SK-N-SH (cell line): ENCODE measurements at regions not wholly inside any gene's neighbourhood (a gene's known extent, or its start where the extent isn't known, plus 50 kb on each side); places are given as distances from the start of the nearest gene placed in this dataset.
A peak's percentile ranks its signal among the peaks of the same experiment; 100 is the strongest.

Source experiments
- CTCF ChIA-PET: fragments of 300-600, 350-600 bp; formaldehyde crosslinking; extraction: SDS; loops from one replicate; lab custom pipeline; 2021; lab: Yijun Ruan, JAX
- POLR2A ChIA-PET: fragments of 350-600 bp; sonication (Branson Sonifier 250); formaldehyde crosslinking; extraction: SDS; loops from one replicate; lab custom pipeline; 2020; ENCODE audit warnings: antibody characterized with exemption, inconsistent platforms; lab: Yijun Ruan, JAX
- DNase-seq: peaks from one replicate; pipeline ENCODE4 v3.0.0; 2012
- H2AFZ ChIP-seq: fragments of 200-600 bp; sonication (generic); 2 replicates; pipeline ENCODE4 v1.8.1; 2016; ENCODE audit warnings: antibody characterized with exemption, mild to moderate bottlenecking, low read depth
- H3F3A ChIP-seq: fragments of 200-600 bp; sonication (generic); replicated peaks from 2 replicates; pipeline ENCODE3; 2016; ENCODE audit warnings: antibody characterized with exemption, mild to moderate bottlenecking; ENCODE audit not compliant: insufficient read depth
- H3K27ac ChIP-seq, 2 experiments: fragments of 200-500 bp in 1 of 2; fragments of 200-600 bp in 1 of 2; sonication (Bioruptor generic) in 1 of 2; sonication (generic), shearing (Covaris generic) in 1 of 2; 2 replicates each; pipeline versions ENCODE4 v1.5.1 to v1.6.1; 2014 to 2016; ENCODE audit warnings: low read depth in 2 of 2, inconsistent platforms in 1 of 2, low read length in 1 of 2, mild to moderate bottlenecking in 1 of 2, mixed read lengths in 1 of 2
- H3K27me3 ChIP-seq: fragments of 200-600 bp; sonication (generic), shearing (Covaris generic); 2 replicates; pipeline ENCODE4 v1.6.1; 2016; ENCODE audit warnings: mixed run types; ENCODE audit not compliant: insufficient read depth
- H3K36me3 ChIP-seq, 2 experiments: fragments of 200-500 bp in 1 of 2; fragments of 200-600 bp in 1 of 2; sonication (Bioruptor generic) in 1 of 2; sonication (generic) in 1 of 2; replicated peaks in 1 of 2; 2 replicates each; pipeline versions ENCODE3 to v1.5.1; 2014 to 2016; ENCODE audit warnings: low read length in 1 of 2, mild to moderate bottlenecking in 1 of 2; ENCODE audit not compliant: insufficient read depth in 2 of 2, control insufficient read depth in 1 of 2
- H3K4me1 ChIP-seq, 2 experiments: fragments of 200-500 bp in 1 of 2; fragments of 200-600 bp in 1 of 2; sonication (Bioruptor generic) in 1 of 2; sonication (generic), shearing (Covaris generic) in 1 of 2; 2 replicates each; pipeline versions ENCODE4 v1.5.1 to v1.6.1; 2014 to 2016; ENCODE audit warnings: low read depth in 1 of 2, low read length in 1 of 2, mixed run types in 1 of 2; ENCODE audit not compliant: insufficient read depth in 2 of 2, control insufficient read depth in 1 of 2
- H3K4me2 ChIP-seq: fragments of 200-600 bp; sonication (generic), shearing (Covaris generic); 2 replicates; pipeline ENCODE4 v1.6.1; 2017; ENCODE audit warnings: mixed run types
- H3K4me3 ChIP-seq, 2 experiments: fragments of 200-500 bp in 1 of 2; fragments of 200-600 bp in 1 of 2; sonication (Bioruptor generic) in 1 of 2; sonication (generic), shearing (Covaris generic) in 1 of 2; 2 replicates each; pipeline versions ENCODE4 v1.5.1 to v1.8.1; 2014 to 2016; ENCODE audit warnings: low read depth in 2 of 2, inconsistent platforms in 1 of 2, low read length in 1 of 2, mild to moderate bottlenecking in 1 of 2, mixed read lengths in 1 of 2, moderate library complexity in 1 of 2
- H3K79me2 ChIP-seq: fragments of 200-600 bp; sonication (generic); 2 replicates; pipeline ENCODE4 v1.8.1; 2017; ENCODE audit warnings: mild to moderate bottlenecking; ENCODE audit not compliant: insufficient read depth
- H3K9ac ChIP-seq: fragments of 200-600 bp; sonication (generic); 2 replicates; pipeline ENCODE4 v1.6.1; 2017; ENCODE audit warnings: mixed run types
- H3K9me2 ChIP-seq: fragments of 200-600 bp; sonication (generic); 2 replicates; pipeline ENCODE4 v1.6.1; 2017; ENCODE audit warnings: mixed run types
- H3K9me3 ChIP-seq: fragments of 200-600 bp; sonication (generic); 2 replicates; pipeline ENCODE4 v1.6.1; 2017; ENCODE audit warnings: mixed run types, mild to moderate bottlenecking, moderate library complexity
- H4K20me1 ChIP-seq: fragments of 200-600 bp; sonication (generic); 2 replicates; pipeline ENCODE4 v1.6.1; 2017; ENCODE audit warnings: mild to moderate bottlenecking, mixed run types; ENCODE audit not compliant: insufficient read depth
- ELF1 ChIP-seq: IDR thresholded peaks from 2 replicates; pipeline ENCODE4 v1.4.0; 2012
- EP300 ChIP-seq, 2 experiments: IDR thresholded peaks; 2 replicates each; pipeline versions ENCODE4 v1.4.0 to v1.6.1; 2012; ENCODE audit warnings: borderline replicate concordance in 1 of 2, low read depth in 1 of 2, low read length in 1 of 2
- EZH2phosphoT487 ChIP-seq: fragments of 200-600 bp; sonication (generic); IDR thresholded peaks from 2 replicates; pipeline ENCODE4 v1.6.1; 2017; ENCODE audit warnings: low read depth, mixed run types, mild to moderate bottlenecking, antibody characterized with exemption, moderate library complexity, borderline replicate concordance
- FOSL2 ChIP-seq: IDR thresholded peaks from 2 replicates; pipeline ENCODE4 v1.4.0; 2012; ENCODE audit warnings: low read depth, mild to moderate bottlenecking, moderate library complexity, borderline replicate concordance
- GABPA ChIP-seq: IDR thresholded peaks from 2 replicates; pipeline ENCODE4 v1.4.0; 2012; ENCODE audit warnings: low read depth, mild to moderate bottlenecking
- GATA2 ChIP-seq: sonication (generic); formaldehyde crosslinking; IDR thresholded peaks from 2 replicates; pipeline ENCODE4 v1.5.0; 2020; ENCODE audit warnings: mild to moderate bottlenecking, missing genetic modification reagents
- JUND ChIP-seq: IDR thresholded peaks from 2 replicates; pipeline ENCODE4 v1.4.0; 2012
- MAX ChIP-seq: IDR thresholded peaks from 2 replicates; pipeline ENCODE4 v1.4.0; 2012; ENCODE audit warnings: low read depth
- MXI1 ChIP-seq: IDR thresholded peaks from 2 replicates; pipeline ENCODE4 v1.6.1; 2012; ENCODE audit warnings: mild to moderate bottlenecking, low read depth, low read length, improper control_type of control experiment
- NFIC ChIP-seq: IDR thresholded peaks from 2 replicates; pipeline ENCODE4 v1.4.0; 2012; ENCODE audit warnings: borderline replicate concordance
- RAD21 ChIP-seq: IDR thresholded peaks from 2 replicates; pipeline ENCODE4 v1.6.1; 2012; ENCODE audit warnings: mild to moderate bottlenecking, low read length
- SIN3A ChIP-seq: IDR thresholded peaks from 2 replicates; pipeline ENCODE4 v1.6.1; 2012; ENCODE audit warnings: low read depth, mild to moderate bottlenecking, low read length, moderate library complexity, borderline replicate concordance
- SMC3 ChIP-seq: IDR thresholded peaks from 2 replicates; pipeline ENCODE4 v1.6.1; 2012; ENCODE audit warnings: low read depth, low read length, improper control_type of control experiment
- TCF12 ChIP-seq: IDR thresholded peaks from 2 replicates; pipeline ENCODE4 v1.4.0; 2012
- YY1 ChIP-seq: IDR thresholded peaks from 2 replicates; pipeline ENCODE4 v1.4.0; 2012; ENCODE audit warnings: low read depth, mild to moderate bottlenecking
- ZBTB33 ChIP-seq: IDR thresholded peaks from 2 replicates; pipeline ENCODE4 v1.4.0; 2012; ENCODE audit warnings: low read depth, borderline replicate concordance
- WGBS: methylation state at CpG from one replicate; pipeline ENCODE4 v1.1.6; 2017; ENCODE audit warnings: low lambda C conversion rate; 5-methylcytosine and 5-hydroxymethylcytosine counted together
- TF ChIP-seq, protein P1 (sequence below): IDR thresholded peaks from 2 replicates; pipeline ENCODE4; 2012
- TF ChIP-seq, protein P2 (sequence below): fragments of 200-600 bp; sonication (generic); IDR thresholded peaks from 2 replicates; pipeline ENCODE4 v1.6.1; 2017; ENCODE audit warnings: antibody characterized with exemption, mild to moderate bottlenecking, moderate library complexity
- TF ChIP-seq, protein P3 (sequence below): IDR thresholded peaks from 2 replicates; pipeline ENCODE4 v1.4.0; 2012; ENCODE audit warnings: low read depth, borderline replicate concordance

DNA sequence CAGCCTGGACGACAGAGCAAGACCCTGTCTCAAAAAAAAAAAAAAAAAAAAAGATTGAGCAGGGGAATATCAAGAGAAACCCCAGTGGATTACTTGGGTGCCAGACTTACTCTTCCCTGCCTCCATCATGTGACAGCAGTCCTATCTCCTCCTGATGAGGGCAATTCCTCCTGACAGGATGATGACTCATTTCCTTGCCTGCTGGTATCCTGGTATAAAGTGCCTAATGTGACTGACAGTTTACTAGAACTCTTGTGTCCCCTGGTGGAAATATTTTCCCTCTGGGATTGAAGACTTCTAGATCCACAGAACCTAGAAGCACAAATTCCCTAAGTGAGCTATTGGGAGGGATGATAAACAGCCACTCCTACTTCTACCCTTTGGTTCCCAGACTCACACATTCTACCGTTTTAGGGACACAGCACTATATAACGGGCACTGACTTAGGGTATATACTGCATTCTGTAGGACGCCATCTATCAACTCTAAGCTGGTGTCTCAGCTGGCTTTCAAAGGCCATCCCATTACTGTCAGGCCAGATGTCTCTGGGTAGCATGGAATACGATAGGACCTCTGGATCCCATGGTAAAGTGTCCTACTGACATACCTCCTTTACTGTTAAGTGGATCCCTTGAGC, 114.6 kb upstream of the MED13 start:
- H3K27ac ChIP-seq: peak overlapping the region in 1 of 2 experiments; percentile 52; a peak in 1 of 4 replicates
- no peak for DNase-seq
- POLR2A ChIA-PET: interaction anchor here (0.7 kb wide), 1 partner anchor 38 kb away, joined by 8 read pairs; no protein-coding TSS in a partner anchor

More for the DNA sequence above, 114.6 kb upstream of the MED13 start:
- Histone ChIP-seq H3K4me2 (no peak overlapping the region), H3K9me3 (peaks cover 6% of the 10 kb centered on the region; the same call in 1 of the 2 replicates), H3K36me3 (no peaks in the 10 kb centered on the region), H3K4me1 (peaks cover 0 to 7% of the 10 kb centered on the region in 2 experiments; a peak in 2 of 4 replicates), H3K4me3 (no peak overlapping the region), H3K9ac (no peak overlapping the region), H3F3A (peaks cover 3% of the 10 kb centered on the region), H3K9me2 (no peaks in the 10 kb centered on the region), H3K27me3 (no peaks in the 10 kb centered on the region), H3K79me2 (no peaks in the 10 kb centered on the region), H2AFZ (no peak overlapping the region), H4K20me1 (no peaks in the 10 kb centered on the region)
- WGBS: 84% methylated on average over 5 of the region's 5 CpGs
- TF ChIP-seq EZH2phosphoT487 (no peak), NFIC (no peak), SIN3A (peak; percentile 69; the same call in 1 of the 2 replicates), YY1 (no peak), EP300 (IDR thresholded peaks at IDR 0.05; ENCODE audit: borderline replicate concordance in 1 of 2, low read depth in 1 of 2, low read length in 1 of 2) (no peak), ELF1 (no peak), RAD21 (peak; percentile 42), JUND (peak; percentile 88), TCF12 (peak; percentile 79), MAX (no peak), FOSL2 (peak; percentile 90), ZBTB33 (no peak), SMC3 (peak; percentile 13; the same call in 1 of the 2 replicates), GABPA (no peak), GATA2 (no peak), MXI1 (no peak)
- TF ChIP-seq, protein P1, sequence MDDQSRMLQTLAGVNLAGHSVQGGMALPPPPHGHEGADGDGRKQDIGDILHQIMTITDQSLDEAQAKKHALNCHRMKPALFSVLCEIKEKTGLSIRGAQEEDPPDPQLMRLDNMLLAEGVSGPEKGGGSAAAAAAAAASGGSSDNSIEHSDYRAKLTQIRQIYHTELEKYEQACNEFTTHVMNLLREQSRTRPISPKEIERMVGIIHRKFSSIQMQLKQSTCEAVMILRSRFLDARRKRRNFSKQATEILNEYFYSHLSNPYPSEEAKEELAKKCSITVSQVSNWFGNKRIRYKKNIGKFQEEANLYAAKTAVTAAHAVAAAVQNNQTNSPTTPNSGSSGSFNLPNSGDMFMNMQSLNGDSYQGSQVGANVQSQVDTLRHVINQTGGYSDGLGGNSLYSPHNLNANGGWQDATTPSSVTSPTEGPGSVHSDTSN: peak; percentile 96
- TF ChIP-seq, protein P2, sequence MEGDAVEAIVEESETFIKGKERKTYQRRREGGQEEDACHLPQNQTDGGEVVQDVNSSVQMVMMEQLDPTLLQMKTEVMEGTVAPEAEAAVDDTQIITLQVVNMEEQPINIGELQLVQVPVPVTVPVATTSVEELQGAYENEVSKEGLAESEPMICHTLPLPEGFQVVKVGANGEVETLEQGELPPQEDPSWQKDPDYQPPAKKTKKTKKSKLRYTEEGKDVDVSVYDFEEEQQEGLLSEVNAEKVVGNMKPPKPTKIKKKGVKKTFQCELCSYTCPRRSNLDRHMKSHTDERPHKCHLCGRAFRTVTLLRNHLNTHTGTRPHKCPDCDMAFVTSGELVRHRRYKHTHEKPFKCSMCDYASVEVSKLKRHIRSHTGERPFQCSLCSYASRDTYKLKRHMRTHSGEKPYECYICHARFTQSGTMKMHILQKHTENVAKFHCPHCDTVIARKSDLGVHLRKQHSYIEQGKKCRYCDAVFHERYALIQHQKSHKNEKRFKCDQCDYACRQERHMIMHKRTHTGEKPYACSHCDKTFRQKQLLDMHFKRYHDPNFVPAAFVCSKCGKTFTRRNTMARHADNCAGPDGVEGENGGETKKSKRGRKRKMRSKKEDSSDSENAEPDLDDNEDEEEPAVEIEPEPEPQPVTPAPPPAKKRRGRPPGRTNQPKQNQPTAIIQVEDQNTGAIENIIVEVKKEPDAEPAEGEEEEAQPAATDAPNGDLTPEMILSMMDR: peak; percentile 60
- TF ChIP-seq, protein P3, sequence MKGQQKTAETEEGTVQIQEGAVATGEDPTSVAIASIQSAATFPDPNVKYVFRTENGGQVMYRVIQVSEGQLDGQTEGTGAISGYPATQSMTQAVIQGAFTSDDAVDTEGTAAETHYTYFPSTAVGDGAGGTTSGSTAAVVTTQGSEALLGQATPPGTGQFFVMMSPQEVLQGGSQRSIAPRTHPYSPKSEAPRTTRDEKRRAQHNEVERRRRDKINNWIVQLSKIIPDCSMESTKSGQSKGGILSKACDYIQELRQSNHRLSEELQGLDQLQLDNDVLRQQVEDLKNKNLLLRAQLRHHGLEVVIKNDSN: peak; percentile 62; the same call in 1 of the 2 replicates
- CTCF ChIA-PET: no interaction called here
